ENCODE measurements at regions not wholly inside any gene's neighbourhood (a gene's known extent, or its start where the extent isn't known, plus 50 kb on each side); places are given as distances from the start of the nearest gene placed in this dataset.

- H3K27ac ChIP-seq (replicated peaks), result no peak overlapping the region
- no peaks in the 10 kb centered on the region for H3K27me3 ChIP-seq (ENCODE audit: insufficient read depth, poor library complexity, severe bottlenecking)
- no peak overlapping the region for H3K4me3 ChIP-seq (replicated peaks; ENCODE audit: insufficient read depth, low read length)
- no peak for DNase-seq (ENCODE audit: low read depth in 1 of 2, low spot score in 1 of 2)
- TF ChIP-seq REST (IDR thresholded peaks at IDR 0.05; ENCODE audit: insufficient replicate concordance, low read depth) (no peak), POLR2AphosphoS5 (IDR thresholded peaks at IDR 0.05; ENCODE audit: low read depth) (no peak), GABPA (IDR thresholded peaks at IDR 0.05; ENCODE audit: low read depth) (no peak), SPI1 (IDR thresholded peaks at IDR 0.05; ENCODE audit: borderline replicate concordance, low read depth) (no peak), CTCF (IDR thresholded peaks at IDR 0.05; ENCODE audit: insufficient read depth, low read length) (no peak)
Observed at GRCh38 chr1:96028071-96028470, 693.5 kb upstream of the PTBP2 start.

GRCh38 chr1:96030312-96030711 is 691.3 kb upstream of the PTBP2 start:
- H3K4me3 ChIP-seq (replicated peaks; ENCODE audit: insufficient read depth, low read length), result no peak overlapping the region
- DNase-seq (ENCODE audit: low read depth in 1 of 2, low spot score in 1 of 2), result no peak
- H3K27ac ChIP-seq (replicated peaks), result no peak overlapping the region
- H3K27me3 ChIP-seq (ENCODE audit: insufficient read depth, poor library complexity, severe bottlenecking), result no peaks in the 10 kb centered on the region
- no peak for TF ChIP-seq POLR2AphosphoS5 (IDR thresholded peaks at IDR 0.05; ENCODE audit: low read depth)

- Histone ChIP-seq H3K27ac (replicated peaks) (no peak overlapping the region), H3K4me3 (replicated peaks; ENCODE audit: insufficient read depth, low read length) (no peak overlapping the region), H3K27me3 (ENCODE audit: insufficient read depth, poor library complexity, severe bottlenecking) (no peaks in the 10 kb centered on the region)
- no peak for TF ChIP-seq SPI1 (IDR thresholded peaks at IDR 0.05; ENCODE audit: borderline replicate concordance, low read depth)
- no peak for TF ChIP-seq GABPA (IDR thresholded peaks at IDR 0.05; ENCODE audit: low read depth)
- TF ChIP-seq CTCF (IDR thresholded peaks at IDR 0.05; ENCODE audit: insufficient read depth, low read length), result no peak
- TF ChIP-seq POLR2AphosphoS5 (IDR thresholded peaks at IDR 0.05; ENCODE audit: low read depth), result no peak
- no peak for TF ChIP-seq REST (IDR thresholded peaks at IDR 0.05; ENCODE audit: insufficient replicate concordance, low read depth)
- DNase-seq (ENCODE audit: low read depth in 1 of 2, low spot score in 1 of 2), result no peak
Observed at GRCh38 chr1:96034006-96034405, 687.6 kb upstream of the PTBP2 start.

- TF ChIP-seq SPI1 (IDR thresholded peaks at IDR 0.05; ENCODE audit: borderline replicate concordance, low read depth) (no peak), REST (IDR thresholded peaks at IDR 0.05; ENCODE audit: insufficient replicate concordance, low read depth) (no peak), POLR2AphosphoS5 (IDR thresholded peaks at IDR 0.05; ENCODE audit: low read depth) (no peak)
- no peak overlapping the region for H3K27ac ChIP-seq (replicated peaks)
- H3K27me3 ChIP-seq (ENCODE audit: insufficient read depth, poor library complexity, severe bottlenecking), result no peaks in the 10 kb centered on the region
- H3K4me3 ChIP-seq (replicated peaks; ENCODE audit: insufficient read depth, low read length), result no peak overlapping the region
- DNase-seq (ENCODE audit: low read depth in 1 of 2, low spot score in 1 of 2), result no peak
Observed at GRCh38 chr1:96036763-96037162, 684.8 kb upstream of the PTBP2 start.
